GM18505 (cell line): ENCODE measurements at regions not wholly inside any gene's neighbourhood (a gene's known extent, or its start where the extent isn't known, plus 50 kb on each side); places are given as distances from the start of the nearest gene placed in this dataset.

Experiments used
- ATAC-seq: cut with Tn5 transposase; IDR thresholded peaks from one replicate; pipeline ENCODE4 v1.9.1; 2021; ENCODE audit not compliant: unreplicated experiment
- POLR2A ChIP-seq: IDR thresholded peaks from 4 replicates; pipeline ENCODE4 v1.6.1; 2011; ENCODE audit warnings: borderline replicate concordance; ENCODE audit not compliant: insufficient read depth, insufficient read length; ENCODE audit errors: extremely low read depth

- no peak for TF ChIP-seq POLR2A
- no peak for ATAC-seq
These were observed 64.1 kb upstream of the WDR26 start for GRCh38 chr1:224498574-224499170.

- ATAC-seq, result no peak
- TF ChIP-seq POLR2A, result no peak
These were observed 64.6 kb upstream of the WDR26 start for GRCh38 chr1:224499204-224499603.

- no peak for ATAC-seq
- no peak for TF ChIP-seq POLR2A
These were observed 66.2 kb upstream of the WDR26 start for GRCh38 chr1:224500796-224501195.

DNA sequence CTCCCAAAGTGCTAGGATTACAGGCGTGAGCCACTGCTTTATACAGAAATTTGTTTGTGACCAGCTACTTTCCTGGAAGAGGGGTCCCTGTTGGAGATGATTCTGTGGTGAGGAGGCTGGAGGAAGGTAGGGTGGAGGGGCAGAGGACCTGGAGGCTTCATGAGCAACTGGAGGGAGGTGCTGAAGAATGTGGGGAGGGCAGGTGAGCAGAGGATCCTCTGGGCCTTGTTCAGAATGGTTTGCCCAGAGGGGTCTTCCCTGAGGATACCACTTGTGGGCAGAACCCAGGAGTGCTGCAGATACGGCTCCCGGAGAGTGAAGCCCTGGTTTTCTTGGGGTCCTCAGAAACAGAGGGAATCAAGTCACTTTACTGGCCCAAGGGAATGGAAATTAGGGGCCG, 67.2 kb upstream of the WDR26 start:
- ATAC-seq, result no peak
- no peak for TF ChIP-seq POLR2A

DNA sequence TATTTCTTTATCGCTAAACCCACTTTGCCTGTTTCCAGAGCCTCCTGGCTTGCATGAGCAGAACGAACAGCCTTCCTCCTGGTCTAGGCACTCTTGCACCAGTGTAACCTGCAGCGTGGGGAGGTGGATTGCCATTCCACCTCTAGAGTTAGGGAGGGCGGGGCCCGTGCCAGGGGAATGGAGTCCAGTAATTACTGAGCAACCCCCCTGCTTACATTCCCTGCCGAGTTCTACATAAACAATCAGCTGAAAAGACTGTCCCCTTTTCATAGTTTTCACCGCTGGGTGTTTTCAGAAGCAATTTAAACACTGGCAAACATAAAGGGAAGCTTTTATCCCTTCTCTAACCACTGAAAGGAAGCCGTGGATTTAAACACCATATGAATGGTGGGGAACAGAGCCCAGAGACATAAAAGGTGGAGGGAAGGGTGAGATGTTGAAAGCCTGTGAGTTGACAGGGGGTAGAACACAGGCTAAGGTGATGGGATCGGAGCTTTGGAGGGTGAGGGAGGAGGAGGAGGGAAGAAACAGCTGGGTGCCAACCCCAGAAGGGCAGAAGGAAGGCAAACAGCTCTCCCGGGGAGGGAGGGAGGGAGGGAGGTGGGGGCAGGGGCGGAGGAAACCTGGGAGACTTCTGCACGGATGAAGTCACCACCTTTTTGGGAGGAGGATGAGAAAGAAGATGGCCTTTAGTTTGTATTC, 68.0 kb upstream of the WDR26 start:
- no peak for TF ChIP-seq POLR2A
- no peak for ATAC-seq

DNA sequence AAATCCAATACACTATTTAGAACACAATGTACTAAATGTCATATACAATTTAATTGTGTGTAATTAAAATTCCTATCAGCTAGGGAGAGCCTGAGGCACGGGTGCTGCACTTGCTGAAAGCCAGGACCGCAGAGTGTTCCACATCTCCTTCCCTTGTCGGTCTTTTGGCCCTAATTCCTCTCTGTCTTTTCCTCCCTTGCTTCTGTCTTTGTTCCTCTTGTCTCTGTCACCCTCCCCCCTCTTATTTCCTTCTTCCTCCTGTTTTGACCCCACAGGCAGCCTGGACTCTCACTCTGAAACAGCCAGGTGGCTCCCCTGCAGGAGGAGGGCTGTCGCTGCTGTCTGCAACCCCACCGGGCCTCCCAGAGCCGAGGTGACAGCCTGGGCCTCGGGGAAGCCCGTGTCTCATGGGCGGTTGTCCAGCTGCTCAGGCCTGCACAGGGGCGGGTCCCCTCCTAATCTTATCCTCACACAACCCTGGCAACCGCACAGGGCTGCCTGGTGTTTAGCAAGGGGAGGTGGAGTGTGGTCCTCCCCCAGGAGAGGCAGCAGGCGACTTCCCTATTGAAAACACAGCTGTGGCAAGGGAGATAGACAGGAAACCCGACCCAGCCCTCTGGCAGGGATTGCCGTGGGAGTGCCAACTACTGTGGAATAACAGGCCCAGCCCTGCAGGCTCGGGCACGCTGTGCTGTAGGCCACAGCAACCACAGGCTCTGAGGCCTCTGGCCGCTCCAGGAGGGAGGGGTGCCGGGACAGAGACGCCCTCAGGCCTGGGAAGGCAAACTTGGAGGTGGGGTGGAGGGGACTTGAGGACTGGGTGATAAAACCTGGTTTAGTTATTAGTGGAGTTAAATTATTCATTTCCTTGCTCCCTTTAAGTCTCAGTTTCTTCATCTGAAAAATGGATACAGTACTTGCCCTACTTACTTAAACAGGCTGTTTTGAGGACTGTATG, 68.8 kb upstream of the WDR26 start:
- no peak for TF ChIP-seq POLR2A
- peak; percentile 93 for ATAC-seq

DNA sequence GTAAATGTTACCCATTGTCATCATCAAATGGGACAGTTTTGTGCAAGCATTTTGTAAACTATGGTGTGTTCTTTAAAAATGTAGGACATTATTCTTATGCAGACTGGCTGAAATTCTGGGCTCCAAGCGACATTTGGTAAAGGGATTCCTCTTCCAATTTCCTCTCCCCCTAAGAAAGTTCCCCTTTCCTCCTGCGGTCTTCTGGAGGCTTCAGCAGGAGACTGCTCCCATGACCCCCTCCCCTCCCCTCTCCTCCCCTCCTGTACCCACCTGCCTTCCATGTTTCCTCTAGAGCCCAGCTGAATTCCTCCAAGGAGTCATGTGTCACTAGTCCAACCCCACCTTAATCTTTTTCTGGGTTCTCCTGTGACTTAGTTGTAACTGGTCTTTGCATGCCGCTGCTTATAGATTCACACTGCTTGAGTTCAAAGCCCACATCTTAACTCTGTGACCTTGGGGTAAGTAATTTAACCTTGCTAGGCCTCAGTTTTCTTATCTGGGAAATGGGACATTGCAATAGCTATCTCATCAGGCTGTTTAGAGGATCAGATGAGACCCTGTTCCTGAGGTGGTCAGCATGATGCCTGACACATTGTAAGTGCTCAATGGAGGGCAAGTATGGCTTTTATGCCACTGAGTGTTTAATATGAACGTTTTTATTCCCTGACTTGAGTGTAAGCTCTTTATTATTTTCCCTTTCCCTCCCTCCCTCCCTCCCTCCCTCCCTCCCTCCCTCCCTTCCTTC, 69.9 kb upstream of the WDR26 start:
- TF ChIP-seq POLR2A, result no peak
- ATAC-seq, result no peak

DNA sequence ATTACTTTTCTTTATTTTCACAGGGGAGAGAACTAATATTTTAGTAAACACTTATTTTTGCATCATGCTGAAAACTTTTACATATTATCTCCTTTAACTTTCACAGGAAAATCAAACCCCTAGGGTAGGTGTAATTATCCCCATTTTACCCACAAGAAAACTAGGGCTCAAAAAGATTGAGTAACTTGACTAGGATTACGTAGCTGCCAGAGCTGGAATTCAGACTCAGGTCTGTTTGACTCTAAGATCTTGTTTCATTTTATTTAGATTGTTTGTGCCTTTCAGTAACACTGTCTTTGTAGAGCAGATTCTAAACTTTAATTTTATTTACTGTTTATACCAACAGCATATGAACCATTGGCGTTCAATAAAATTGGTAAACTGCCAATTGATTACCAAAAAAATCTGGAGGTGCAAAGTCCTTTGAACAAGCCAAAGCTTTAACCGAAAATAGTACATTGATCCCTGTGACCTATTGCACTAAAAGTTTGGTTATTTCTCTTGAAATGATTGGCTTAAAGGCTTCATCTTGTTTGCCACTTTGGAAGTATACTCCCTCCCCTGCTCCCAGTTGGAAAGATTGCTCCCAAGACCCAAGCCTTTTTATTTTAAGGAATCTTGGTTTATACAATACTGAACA, 71.0 kb upstream of the WDR26 start:
- ATAC-seq, result no peak
- TF ChIP-seq POLR2A, result no peak

DNA sequence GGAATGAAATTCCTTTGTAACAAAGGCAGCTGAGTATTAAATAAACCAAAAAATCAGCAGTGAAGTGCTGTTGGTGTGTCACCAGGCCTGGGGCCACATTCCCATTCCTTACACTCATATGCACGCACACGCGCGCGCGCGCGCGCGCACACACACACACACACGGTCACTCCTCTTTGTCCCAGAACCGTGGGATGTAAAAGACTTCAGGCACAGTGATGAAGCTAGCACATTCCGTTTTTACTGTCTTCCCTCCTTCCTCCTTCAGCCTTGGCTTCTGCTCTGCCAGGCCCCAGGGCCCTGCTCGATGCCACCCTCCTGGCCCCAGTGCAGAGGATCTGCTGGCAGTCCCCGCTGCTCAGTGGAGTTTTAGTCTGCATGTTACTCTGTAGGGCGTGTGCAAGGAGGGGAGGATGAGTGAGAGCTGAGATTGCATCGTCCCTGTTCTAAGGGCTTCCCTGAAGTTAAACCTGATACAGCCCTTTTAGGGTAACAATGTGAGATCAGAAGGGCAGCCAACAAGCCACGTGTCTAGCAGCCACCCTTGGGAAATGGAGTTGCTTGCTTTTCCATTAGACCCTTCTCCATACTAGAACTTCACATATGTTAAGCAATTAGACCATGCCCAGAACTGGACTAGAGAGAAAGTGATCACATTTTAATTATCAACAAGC, 71.7 kb upstream of the WDR26 start:
- TF ChIP-seq POLR2A, result no peak
- ATAC-seq, result no peak

DNA sequence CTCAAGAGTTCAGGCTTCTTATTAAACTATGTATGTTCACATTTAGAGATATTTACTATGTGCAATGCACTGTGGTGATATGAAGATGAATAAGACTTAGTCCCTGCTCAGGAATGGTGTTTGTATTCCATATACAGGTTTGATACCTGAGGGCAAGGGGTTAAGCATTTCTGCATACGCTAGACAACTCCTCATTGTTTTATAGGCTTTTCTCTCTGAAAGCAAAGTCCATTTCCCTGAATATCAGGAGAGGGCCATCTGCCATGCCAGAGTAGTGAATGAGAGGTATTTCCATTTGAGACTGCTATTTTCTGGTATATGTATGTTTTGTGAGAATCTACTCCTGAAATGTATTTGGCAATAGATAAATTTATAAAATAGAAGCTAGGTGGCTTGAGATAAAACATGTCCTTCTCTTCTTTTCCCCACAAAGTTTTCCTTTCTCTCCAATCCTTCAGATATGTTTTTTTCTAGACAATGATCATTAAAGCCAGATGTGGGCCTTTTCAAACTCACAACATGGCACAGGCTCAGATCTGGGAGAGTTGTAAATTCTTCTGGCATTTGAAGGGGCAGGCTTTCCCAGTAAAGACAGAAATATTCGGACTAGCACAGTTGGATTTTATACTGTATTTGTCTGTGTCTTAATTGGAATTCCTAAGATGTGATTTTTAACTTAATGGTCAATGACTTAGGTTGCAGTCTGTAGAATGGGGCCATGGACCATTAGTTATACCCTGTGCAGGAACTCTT, 73.3 kb upstream of the WDR26 start:
- TF ChIP-seq POLR2A, result no peak
- no peak for ATAC-seq

DNA sequence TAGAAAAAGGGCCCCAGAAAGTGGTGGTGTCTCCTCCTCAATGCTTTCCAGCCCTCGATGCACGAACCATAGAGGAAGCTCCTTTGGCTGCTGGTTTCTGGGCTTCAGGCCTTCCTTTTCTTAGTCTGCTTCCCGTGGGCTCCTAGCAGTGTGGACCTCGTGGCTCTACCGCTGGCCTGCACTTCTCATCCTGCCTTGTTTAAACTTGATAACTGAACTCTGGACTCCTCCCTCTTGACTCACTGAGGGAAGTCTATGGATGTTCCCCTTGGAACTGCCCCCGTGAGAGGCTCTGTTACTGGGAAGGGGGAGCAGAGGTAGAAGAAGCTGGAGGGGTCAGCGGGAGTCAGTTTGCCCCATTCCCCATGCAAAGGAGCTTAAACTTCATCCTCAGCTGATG, 75.3 kb upstream of the WDR26 start:
- TF ChIP-seq POLR2A, result no peak
- no peak for ATAC-seq
